ENCODE measurements at regions not wholly inside any gene's neighbourhood (a gene's known extent, or its start where the extent isn't known, plus 50 kb on each side); places are given as distances from the start of the nearest gene placed in this dataset.

DNA sequence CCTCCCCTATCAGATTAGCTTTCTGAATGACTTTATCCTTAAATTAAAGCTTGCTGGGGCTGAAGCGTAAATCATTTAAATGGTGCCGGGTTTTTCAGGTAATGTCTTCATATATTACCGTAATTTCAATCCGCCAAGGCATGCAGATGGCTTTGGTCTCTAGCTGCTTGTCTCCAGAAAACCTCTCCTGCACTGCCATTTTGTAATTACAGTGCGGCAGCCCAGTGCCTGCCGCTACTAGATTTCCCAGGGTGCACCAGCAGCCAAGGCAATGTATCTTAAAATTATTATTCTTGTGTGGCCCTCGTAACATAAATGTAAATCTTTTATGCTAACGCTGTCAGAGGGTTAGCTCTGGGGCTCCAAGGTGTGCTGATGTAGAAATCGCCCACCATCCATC is 208.5 kb downstream of the TMEM114 start:
- H3K27me3 Mint-ChIP-seq (ENCODE audit: insufficient read depth, low read depth, poor library complexity): no peaks in the 10 kb centered on the region
- DNase-seq (ENCODE audit: low spot score) (no peak), ATAC-seq (no peak)
- no peaks in the 10 kb centered on the region for H3K27me3 ChIP-seq (ENCODE audit: insufficient read depth)
- H3K4me3 ChIP-seq: no peak overlapping the region
- no peak overlapping the region for H3K4me3 Mint-ChIP-seq
- H3K27ac Mint-ChIP-seq: no peak overlapping the region
- no peaks in the 10 kb centered on the region; the same call in 1 of the 3 replicates for H3K9me3 Mint-ChIP-seq
- no peaks in the 10 kb centered on the region for H4K20me1 ChIP-seq (replicated peaks; ENCODE audit: insufficient read depth)
- no peak overlapping the region for H3K4me2 ChIP-seq
- no peak overlapping the region for H3K27ac ChIP-seq (ENCODE audit: low read depth)
- H3F3A ChIP-seq (replicated peaks; ENCODE audit: low read depth): no peaks in the 10 kb centered on the region
- no peaks in the 10 kb centered on the region for H3K36me3 ChIP-seq (ENCODE audit: insufficient read depth)
- no peaks in the 10 kb centered on the region for H3K4me1 Mint-ChIP-seq
- H3K4me1 ChIP-seq (ENCODE audit: insufficient read depth): no peaks in the 10 kb centered on the region
- no peaks in the 10 kb centered on the region for H3K36me3 Mint-ChIP-seq (ENCODE audit: low read depth)
- H3K79me2 ChIP-seq (replicated peaks; ENCODE audit: insufficient read depth): no peaks in the 10 kb centered on the region
- TF ChIP-seq JUNB (IDR thresholded peaks at IDR 0.05; ENCODE audit: unreplicated experiment): no peak
- TF ChIP-seq ZNF114 (CRISPR knock-in tag; IDR thresholded peaks at IDR 0.05): no peak
- no peak for TF ChIP-seq ZNF331 (CRISPR knock-in tag; IDR thresholded peaks at IDR 0.05; ENCODE audit: low read depth)
- TF ChIP-seq CREB1 (CRISPR knock-in tag; IDR thresholded peaks at IDR 0.05; ENCODE audit: low read depth): no peak
- TF ChIP-seq, protein P1, sequence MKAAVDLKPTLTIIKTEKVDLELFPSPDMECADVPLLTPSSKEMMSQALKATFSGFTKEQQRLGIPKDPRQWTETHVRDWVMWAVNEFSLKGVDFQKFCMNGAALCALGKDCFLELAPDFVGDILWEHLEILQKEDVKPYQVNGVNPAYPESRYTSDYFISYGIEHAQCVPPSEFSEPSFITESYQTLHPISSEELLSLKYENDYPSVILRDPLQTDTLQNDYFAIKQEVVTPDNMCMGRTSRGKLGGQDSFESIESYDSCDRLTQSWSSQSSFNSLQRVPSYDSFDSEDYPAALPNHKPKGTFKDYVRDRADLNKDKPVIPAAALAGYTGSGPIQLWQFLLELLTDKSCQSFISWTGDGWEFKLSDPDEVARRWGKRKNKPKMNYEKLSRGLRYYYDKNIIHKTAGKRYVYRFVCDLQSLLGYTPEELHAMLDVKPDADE (IDR thresholded peaks at IDR 0.05): no peak
- TF ChIP-seq, protein P2, sequence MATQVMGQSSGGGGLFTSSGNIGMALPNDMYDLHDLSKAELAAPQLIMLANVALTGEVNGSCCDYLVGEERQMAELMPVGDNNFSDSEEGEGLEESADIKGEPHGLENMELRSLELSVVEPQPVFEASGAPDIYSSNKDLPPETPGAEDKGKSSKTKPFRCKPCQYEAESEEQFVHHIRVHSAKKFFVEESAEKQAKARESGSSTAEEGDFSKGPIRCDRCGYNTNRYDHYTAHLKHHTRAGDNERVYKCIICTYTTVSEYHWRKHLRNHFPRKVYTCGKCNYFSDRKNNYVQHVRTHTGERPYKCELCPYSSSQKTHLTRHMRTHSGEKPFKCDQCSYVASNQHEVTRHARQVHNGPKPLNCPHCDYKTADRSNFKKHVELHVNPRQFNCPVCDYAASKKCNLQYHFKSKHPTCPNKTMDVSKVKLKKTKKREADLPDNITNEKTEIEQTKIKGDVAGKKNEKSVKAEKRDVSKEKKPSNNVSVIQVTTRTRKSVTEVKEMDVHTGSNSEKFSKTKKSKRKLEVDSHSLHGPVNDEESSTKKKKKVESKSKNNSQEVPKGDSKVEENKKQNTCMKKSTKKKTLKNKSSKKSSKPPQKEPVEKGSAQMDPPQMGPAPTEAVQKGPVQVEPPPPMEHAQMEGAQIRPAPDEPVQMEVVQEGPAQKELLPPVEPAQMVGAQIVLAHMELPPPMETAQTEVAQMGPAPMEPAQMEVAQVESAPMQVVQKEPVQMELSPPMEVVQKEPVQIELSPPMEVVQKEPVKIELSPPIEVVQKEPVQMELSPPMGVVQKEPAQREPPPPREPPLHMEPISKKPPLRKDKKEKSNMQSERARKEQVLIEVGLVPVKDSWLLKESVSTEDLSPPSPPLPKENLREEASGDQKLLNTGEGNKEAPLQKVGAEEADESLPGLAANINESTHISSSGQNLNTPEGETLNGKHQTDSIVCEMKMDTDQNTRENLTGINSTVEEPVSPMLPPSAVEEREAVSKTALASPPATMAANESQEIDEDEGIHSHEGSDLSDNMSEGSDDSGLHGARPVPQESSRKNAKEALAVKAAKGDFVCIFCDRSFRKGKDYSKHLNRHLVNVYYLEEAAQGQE (IDR thresholded peaks at IDR 0.05; ENCODE audit: unreplicated experiment): no peak
- TF ChIP-seq, protein P3, sequence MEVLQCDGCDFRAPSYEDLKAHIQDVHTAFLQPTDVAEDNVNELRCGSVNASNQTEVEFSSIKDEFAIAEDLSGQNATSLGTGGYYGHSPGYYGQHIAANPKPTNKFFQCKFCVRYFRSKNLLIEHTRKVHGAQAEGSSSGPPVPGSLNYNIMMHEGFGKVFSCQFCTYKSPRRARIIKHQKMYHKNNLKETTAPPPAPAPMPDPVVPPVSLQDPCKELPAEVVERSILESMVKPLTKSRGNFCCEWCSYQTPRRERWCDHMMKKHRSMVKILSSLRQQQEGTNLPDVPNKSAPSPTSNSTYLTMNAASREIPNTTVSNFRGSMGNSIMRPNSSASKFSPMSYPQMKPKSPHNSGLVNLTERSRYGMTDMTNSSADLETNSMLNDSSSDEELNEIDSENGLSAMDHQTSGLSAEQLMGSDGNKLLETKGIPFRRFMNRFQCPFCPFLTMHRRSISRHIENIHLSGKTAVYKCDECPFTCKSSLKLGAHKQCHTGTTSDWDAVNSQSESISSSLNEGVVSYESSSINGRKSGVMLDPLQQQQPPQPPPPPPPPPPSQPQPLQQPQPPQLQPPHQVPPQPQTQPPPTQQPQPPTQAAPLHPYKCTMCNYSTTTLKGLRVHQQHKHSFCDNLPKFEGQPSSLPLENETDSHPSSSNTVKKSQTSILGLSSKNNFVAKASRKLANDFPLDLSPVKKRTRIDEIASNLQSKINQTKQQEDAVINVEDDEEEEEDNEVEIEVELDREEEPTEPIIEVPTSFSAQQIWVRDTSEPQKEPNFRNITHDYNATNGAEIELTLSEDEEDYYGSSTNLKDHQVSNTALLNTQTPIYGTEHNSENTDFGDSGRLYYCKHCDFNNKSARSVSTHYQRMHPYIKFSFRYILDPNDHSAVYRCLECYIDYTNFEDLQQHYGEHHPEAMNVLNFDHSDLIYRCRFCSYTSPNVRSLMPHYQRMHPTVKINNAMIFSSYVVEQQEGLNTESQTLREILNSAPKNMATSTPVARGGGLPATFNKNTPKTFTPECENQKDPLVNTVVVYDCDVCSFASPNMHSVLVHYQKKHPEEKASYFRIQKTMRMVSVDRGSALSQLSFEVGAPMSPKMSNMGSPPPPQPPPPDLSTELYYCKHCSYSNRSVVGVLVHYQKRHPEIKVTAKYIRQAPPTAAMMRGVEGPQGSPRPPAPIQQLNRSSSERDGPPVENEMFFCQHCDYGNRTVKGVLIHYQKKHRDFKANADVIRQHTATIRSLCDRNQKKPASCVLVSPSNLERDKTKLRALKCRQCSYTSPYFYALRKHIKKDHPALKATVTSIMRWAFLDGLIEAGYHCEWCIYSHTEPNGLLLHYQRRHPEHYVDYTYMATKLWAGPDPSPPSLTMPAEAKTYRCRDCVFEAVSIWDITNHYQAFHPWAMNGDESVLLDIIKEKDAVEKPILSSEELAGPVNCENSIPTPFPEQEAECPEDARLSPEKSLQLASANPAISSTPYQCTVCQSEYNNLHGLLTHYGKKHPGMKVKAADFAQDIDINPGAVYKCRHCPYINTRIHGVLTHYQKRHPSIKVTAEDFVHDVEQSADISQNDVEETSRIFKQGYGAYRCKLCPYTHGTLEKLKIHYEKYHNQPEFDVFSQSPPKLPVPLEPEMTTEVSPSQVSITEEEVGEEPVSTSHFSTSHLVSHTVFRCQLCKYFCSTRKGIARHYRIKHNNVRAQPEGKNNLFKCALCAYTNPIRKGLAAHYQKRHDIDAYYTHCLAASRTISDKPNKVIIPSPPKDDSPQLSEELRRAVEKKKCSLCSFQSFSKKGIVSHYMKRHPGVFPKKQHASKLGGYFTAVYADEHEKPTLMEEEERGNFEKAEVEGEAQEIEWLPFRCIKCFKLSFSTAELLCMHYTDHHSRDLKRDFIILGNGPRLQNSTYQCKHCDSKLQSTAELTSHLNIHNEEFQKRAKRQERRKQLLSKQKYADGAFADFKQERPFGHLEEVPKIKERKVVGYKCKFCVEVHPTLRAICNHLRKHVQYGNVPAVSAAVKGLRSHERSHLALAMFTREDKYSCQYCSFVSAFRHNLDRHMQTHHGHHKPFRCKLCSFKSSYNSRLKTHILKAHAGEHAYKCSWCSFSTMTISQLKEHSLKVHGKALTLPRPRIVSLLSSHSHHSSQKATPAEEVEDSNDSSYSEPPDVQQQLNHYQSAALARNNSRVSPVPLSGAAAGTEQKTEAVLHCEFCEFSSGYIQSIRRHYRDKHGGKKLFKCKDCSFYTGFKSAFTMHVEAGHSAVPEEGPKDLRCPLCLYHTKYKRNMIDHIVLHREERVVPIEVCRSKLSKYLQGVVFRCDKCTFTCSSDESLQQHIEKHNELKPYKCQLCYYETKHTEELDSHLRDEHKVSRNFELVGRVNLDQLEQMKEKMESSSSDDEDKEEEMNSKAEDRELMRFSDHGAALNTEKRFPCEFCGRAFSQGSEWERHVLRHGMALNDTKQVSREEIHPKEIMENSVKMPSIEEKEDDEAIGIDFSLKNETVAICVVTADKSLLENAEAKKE (CRISPR knock-in tag; IDR thresholded peaks at IDR 0.05): no peak
- TF ChIP-seq, protein P4, sequence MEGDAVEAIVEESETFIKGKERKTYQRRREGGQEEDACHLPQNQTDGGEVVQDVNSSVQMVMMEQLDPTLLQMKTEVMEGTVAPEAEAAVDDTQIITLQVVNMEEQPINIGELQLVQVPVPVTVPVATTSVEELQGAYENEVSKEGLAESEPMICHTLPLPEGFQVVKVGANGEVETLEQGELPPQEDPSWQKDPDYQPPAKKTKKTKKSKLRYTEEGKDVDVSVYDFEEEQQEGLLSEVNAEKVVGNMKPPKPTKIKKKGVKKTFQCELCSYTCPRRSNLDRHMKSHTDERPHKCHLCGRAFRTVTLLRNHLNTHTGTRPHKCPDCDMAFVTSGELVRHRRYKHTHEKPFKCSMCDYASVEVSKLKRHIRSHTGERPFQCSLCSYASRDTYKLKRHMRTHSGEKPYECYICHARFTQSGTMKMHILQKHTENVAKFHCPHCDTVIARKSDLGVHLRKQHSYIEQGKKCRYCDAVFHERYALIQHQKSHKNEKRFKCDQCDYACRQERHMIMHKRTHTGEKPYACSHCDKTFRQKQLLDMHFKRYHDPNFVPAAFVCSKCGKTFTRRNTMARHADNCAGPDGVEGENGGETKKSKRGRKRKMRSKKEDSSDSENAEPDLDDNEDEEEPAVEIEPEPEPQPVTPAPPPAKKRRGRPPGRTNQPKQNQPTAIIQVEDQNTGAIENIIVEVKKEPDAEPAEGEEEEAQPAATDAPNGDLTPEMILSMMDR (conservative IDR thresholded peaks at IDR 0.05; ENCODE audit: low read depth in 2 of 2): no peak
- TF ChIP-seq STAT1 (IDR thresholded peaks at IDR 0.05; ENCODE audit: unreplicated experiment): no peak
- TF ChIP-seq EZH2 (IDR thresholded peaks at IDR 0.05; ENCODE audit: low read depth, unreplicated experiment): no peak
- no peak for TF ChIP-seq NANOG (IDR thresholded peaks at IDR 0.05; ENCODE audit: borderline replicate concordance)
- H3K9me2 ChIP-seq (ENCODE audit: insufficient read depth): peaks cover 3% of the 10 kb centered on the region; the same call in 1 of the 2 replicates
- no peak overlapping the region for H2AFZ ChIP-seq

Measured in GM23338 (cell line).